ENCODE measurements at regions not wholly inside any gene's neighbourhood (a gene's known extent, or its start where the extent isn't known, plus 50 kb on each side); places are given as distances from the start of the nearest gene placed in this dataset.

DNA sequence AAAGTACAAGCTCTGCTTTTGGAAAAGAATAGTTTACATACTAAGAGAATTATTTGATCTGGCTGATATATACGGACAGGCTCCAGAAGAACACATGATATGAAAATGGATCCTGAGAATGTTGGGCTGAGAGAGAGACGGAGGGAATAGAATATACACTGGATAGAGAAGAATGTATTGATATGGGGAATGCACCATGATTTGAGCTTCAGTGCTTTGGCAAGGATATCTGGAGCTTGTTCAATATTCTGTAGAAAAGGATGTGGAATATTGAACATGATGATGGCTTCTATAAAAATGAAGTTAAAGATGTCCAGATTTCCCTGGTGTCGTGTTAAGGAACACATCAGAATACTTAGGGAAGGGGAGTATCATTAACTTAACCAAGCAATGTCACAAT is 280.5 kb upstream of the VLDLR start:
- CTCF ChIA-PET, result no interaction called here
- Mint-ChIP-seq H3K4me3 (no peak overlapping the region), H3K27me3 (no peaks in the 10 kb centered on the region), H3K9me3 (no peaks in the 10 kb centered on the region), H3K27ac (no peak overlapping the region), H3K36me3 (no peaks in the 10 kb centered on the region), H3K4me1 (no peaks in the 10 kb centered on the region)
- no peak for DNase-seq

- H3K27ac Mint-ChIP-seq, result no peak overlapping the region
- H3K9me3 Mint-ChIP-seq, result no peaks in the 10 kb centered on the region
- H3K36me3 Mint-ChIP-seq, result no peaks in the 10 kb centered on the region
- no peaks in the 10 kb centered on the region for H3K4me1 Mint-ChIP-seq
- H3K27me3 Mint-ChIP-seq, result no peaks in the 10 kb centered on the region
- DNase-seq, result no peak
- CTCF ChIA-PET, result no interaction called here
- no peak overlapping the region for H3K4me3 Mint-ChIP-seq
Observed at GRCh38 chr9:2341956-2342355, 279.6 kb upstream of the VLDLR start.

GRCh38 chr9:2343756-2344155 is 277.8 kb upstream of the VLDLR start:
- peaks cover 4% of the 10 kb centered on the region for H3K27me3 Mint-ChIP-seq
- CTCF ChIA-PET, result no interaction called here
- no peaks in the 10 kb centered on the region for H3K9me3 Mint-ChIP-seq
- no peak overlapping the region for H3K27ac Mint-ChIP-seq
- no peak overlapping the region for H3K4me3 Mint-ChIP-seq
- H3K4me1 Mint-ChIP-seq, result no peaks in the 10 kb centered on the region
- no peak for DNase-seq
- no peaks in the 10 kb centered on the region for H3K36me3 Mint-ChIP-seq

- Mint-ChIP-seq H3K36me3 (no peaks in the 10 kb centered on the region), H3K4me1 (no peaks in the 10 kb centered on the region), H3K9me3 (no peaks in the 10 kb centered on the region), H3K27me3 (peaks cover 4% of the 10 kb centered on the region), H3K4me3 (no peak overlapping the region), H3K27ac (no peak overlapping the region)
- no peak for DNase-seq
- CTCF ChIA-PET, result no interaction called here
Observed at GRCh38 chr9:2344436-2344835, 277.2 kb upstream of the VLDLR start.

DNA sequence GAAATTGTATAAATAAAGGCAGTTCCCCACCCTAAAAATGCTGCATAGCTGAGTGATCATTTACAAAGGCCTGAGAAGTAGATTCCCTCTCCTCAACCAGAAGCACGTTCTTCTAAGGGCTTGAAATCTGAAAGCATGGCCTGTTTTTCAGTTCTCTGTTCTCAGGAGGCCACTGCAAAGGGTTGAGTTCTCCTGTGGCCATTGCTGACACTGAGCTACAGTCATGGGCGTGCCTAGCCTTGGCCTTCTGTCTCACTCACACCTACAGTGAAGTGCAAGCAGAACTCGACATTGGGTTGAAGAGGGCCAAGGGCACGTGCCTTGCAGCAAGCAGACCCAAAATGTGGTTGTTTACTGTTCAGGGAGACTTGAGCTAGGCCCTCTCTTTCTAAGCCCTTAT is 276.6 kb upstream of the VLDLR start:
- no peak for DNase-seq

DNA sequence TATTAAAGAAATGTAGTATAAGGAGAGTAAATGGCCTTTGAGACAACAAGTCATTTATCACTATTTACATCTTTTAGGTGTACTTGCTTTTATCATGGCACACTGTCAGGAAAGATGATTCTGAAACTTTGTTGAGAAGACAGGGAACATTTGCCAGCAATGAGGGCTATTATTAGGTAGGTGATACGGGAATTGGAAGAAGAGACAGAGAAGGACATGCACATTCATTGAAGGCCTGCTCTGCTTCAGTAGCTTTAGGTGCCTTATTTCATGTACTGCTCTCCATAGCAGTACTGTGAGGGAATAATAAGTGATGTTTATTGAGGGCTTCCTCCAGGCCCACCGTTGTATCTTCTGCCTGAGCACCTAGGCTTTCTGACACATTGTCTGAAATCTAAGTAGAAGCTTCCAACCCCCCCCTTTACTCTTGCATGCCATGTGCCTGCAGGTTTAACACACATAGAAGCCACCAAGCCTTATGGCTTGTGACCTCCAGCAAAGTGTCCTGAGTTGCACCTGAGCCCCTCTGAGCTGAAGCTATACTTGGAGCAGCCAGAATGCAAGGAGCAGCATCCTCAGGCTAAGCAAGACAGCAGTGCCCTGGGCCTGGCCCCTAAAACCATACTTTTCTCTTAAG is 275.2 kb upstream of the VLDLR start:
- Mint-ChIP-seq H3K4me1 (no peaks in the 10 kb centered on the region), H3K36me3 (no peaks in the 10 kb centered on the region), H3K27ac (no peak overlapping the region), H3K4me3 (no peak overlapping the region), H3K27me3 (peaks cover 4% of the 10 kb centered on the region), H3K9me3 (no peaks in the 10 kb centered on the region)
- CTCF ChIA-PET, result no interaction called here
- no peak for DNase-seq

More for the DNA sequence above, 276.6 kb upstream of the VLDLR start:
- no peaks in the 10 kb centered on the region for H3K36me3 Mint-ChIP-seq
- no peaks in the 10 kb centered on the region for H3K4me1 Mint-ChIP-seq
- no peak overlapping the region for H3K27ac Mint-ChIP-seq
- H3K27me3 Mint-ChIP-seq, result peaks cover 4% of the 10 kb centered on the region
- CTCF ChIA-PET, result no interaction called here
- no peaks in the 10 kb centered on the region for H3K9me3 Mint-ChIP-seq
- H3K4me3 Mint-ChIP-seq, result no peak overlapping the region

GRCh38 chr9:2351324-2351723 is 270.3 kb upstream of the VLDLR start:
- CTCF ChIA-PET, result no interaction called here
- Mint-ChIP-seq H3K36me3 (no peaks in the 10 kb centered on the region), H3K4me3 (no peak overlapping the region), H3K4me1 (no peaks in the 10 kb centered on the region), H3K9me3 (no peaks in the 10 kb centered on the region), H3K27ac (no peak overlapping the region), H3K27me3 (peaks cover 4% of the 10 kb centered on the region)
- DNase-seq, result no peak

DNA sequence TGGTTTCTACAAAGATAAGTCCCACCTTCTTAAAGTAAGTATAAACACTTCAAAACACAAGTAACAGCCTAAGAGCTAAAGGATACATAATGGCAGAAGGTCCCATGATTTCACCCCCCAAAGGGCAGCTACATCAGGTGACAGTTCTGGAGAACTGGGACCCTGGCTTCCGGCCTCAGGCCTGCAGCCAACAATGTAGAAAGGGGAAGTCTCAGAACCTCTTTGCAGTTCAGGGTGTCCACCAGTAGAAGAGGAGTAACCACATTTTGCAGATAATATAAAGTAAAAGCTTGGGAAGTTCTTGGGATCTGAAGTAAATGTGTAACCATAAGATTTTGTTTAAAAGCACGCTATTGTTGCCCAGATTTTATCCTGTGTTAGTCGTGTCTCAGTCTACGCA is 267.4 kb upstream of the VLDLR start:
- H3K4me3 Mint-ChIP-seq, result no peak overlapping the region
- no peak overlapping the region for H3K27ac Mint-ChIP-seq
- CTCF ChIA-PET, result no interaction called here
- no peaks in the 10 kb centered on the region for H3K27me3 Mint-ChIP-seq
- no peaks in the 10 kb centered on the region for H3K36me3 Mint-ChIP-seq
- no peak for DNase-seq
- H3K4me1 Mint-ChIP-seq, result no peaks in the 10 kb centered on the region
- no peaks in the 10 kb centered on the region for H3K9me3 Mint-ChIP-seq

DNA sequence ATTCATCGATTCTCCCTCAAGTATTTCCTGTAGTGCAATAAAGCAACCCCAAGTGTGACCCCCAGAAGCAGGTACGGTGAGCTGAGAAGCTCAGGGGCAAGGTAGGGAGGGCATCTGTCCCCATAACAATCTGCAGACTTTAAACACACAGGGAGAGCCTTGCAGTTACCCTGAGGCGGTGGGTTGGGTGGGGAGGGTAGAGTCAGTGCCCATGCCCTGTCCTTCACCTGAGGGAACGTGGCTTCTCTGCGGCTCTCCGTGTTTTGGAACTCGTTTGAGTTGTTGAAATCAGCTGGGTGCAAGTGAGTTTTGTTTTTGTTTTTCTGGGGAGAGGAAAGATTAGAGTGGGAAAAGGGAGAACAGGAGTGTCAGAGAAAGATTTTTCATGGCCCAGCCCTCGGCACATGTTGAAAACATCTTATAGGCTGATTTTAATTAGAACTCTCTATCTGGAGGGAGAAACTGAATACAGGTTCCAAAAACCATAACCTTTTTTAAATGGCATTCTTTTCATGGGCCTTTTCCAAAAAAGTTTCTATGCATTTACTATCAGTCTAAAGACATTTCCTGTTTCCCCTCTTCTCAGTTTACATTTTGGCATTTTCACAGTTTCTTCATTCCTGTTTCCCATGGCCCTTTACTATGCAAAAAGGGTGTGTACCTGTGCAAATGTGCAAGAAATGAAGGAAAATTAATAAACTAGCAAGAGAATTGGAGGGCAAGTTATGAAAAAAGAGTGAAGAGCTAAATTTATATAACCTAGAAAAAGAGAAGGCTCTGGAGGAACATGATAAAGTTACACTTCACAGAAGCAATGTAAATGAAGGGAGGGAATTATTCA is 266.5 kb upstream of the VLDLR start:
- CTCF ChIA-PET, result no interaction called here
- H3K36me3 Mint-ChIP-seq, result no peaks in the 10 kb centered on the region
- no peaks in the 10 kb centered on the region for H3K4me1 Mint-ChIP-seq
- no peaks in the 10 kb centered on the region for H3K27me3 Mint-ChIP-seq
- H3K27ac Mint-ChIP-seq, result no peak overlapping the region
- DNase-seq, result no peak
- H3K4me3 Mint-ChIP-seq, result no peak overlapping the region
- H3K9me3 Mint-ChIP-seq, result no peaks in the 10 kb centered on the region

DNA sequence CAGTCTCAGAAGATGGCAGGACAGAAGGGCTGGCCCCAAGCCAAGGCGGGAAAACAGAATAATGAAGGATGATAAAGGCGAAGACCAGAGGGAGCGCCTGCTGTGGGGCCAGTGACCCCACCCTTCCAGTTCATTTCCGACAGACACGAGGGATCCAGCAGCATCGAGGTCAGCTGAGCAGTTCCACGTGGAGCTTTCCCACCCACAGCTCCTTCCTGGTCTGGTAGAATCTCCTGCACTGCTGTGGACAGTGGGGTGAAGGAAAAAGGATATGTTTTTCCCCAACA is 265.9 kb upstream of the VLDLR start:
- CTCF ChIA-PET, result no interaction called here
- no peaks in the 10 kb centered on the region for H3K4me1 Mint-ChIP-seq
- H3K27ac Mint-ChIP-seq, result no peak overlapping the region

GRCh38 chr9:2356041-2356790 is 265.4 kb upstream of the VLDLR start:
- H3K9me3 Mint-ChIP-seq, result no peaks in the 10 kb centered on the region
- no peaks in the 10 kb centered on the region for H3K27me3 Mint-ChIP-seq
- H3K4me3 Mint-ChIP-seq, result no peak overlapping the region
- no peak overlapping the region for H3K27ac Mint-ChIP-seq
- CTCF ChIA-PET, result no interaction called here
- H3K4me1 Mint-ChIP-seq, result no peaks in the 10 kb centered on the region
- H3K36me3 Mint-ChIP-seq, result no peaks in the 10 kb centered on the region
- DNase-seq, result no peak

More for the DNA sequence above, 265.9 kb upstream of the VLDLR start:
- Mint-ChIP-seq H3K4me3 (no peak overlapping the region), H3K9me3 (no peaks in the 10 kb centered on the region), H3K36me3 (no peaks in the 10 kb centered on the region), H3K27me3 (no peaks in the 10 kb centered on the region)
- DNase-seq, result no peak

GRCh38 chr9:2359891-2360471 is 261.6 kb upstream of the VLDLR start:
- Mint-ChIP-seq H3K36me3 (no peaks in the 10 kb centered on the region), H3K4me1 (no peaks in the 10 kb centered on the region), H3K4me3 (no peak overlapping the region), H3K9me3 (no peaks in the 10 kb centered on the region), H3K27ac (no peak overlapping the region), H3K27me3 (no peaks in the 10 kb centered on the region)
- CTCF ChIA-PET, result no interaction called here
- no peak for DNase-seq

GRCh38 chr9:2362150-2362549 is 259.4 kb upstream of the VLDLR start:
- no peak for DNase-seq
- Mint-ChIP-seq H3K4me1 (no peaks in the 10 kb centered on the region), H3K27ac (no peak overlapping the region), H3K9me3 (no peaks in the 10 kb centered on the region), H3K4me3 (no peak overlapping the region), H3K36me3 (no peaks in the 10 kb centered on the region), H3K27me3 (no peaks in the 10 kb centered on the region)
- CTCF ChIA-PET, result no interaction called here

- Mint-ChIP-seq H3K4me3 (no peak overlapping the region), H3K9me3 (no peaks in the 10 kb centered on the region), H3K4me1 (no peaks in the 10 kb centered on the region), H3K27me3 (no peaks in the 10 kb centered on the region), H3K36me3 (no peaks in the 10 kb centered on the region), H3K27ac (no peak overlapping the region)
- no peak for DNase-seq
- CTCF ChIA-PET, result no interaction called here
Observed at GRCh38 chr9:2363138-2363745, 258.3 kb upstream of the VLDLR start.

Measured in activated naive CD4-positive, alpha-beta T cell treated with anti-CD3 and anti-CD28 coated beads, Interleukin-2, amount 10 ng/mL, durations not matched to agents 7 days and 5 days (primary cell).